22Rv1 (cell line): ENCODE measurements at regions not wholly inside any gene's neighbourhood (a gene's known extent, or its start where the extent isn't known, plus 50 kb on each side); places are given as distances from the start of the nearest gene placed in this dataset.

Experiments used
- H3K27ac ChIP-seq: fragments of 450-650 bp; 2 replicates; pipeline ENCODE4 v1.5.1; 2017
- ZFX ChIP-seq: fragments of 450-650 bp; IDR thresholded peaks from 2 replicates; pipeline ENCODE4 v1.6.1; 2017; ENCODE audit warnings: antibody characterized with exemption, borderline replicate concordance
- TF ChIP-seq, protein P1 (sequence below): fragments of 450-650 bp; IDR thresholded peaks from 2 replicates; pipeline ENCODE4 v1.5.1; 2017; ENCODE audit warnings: mild to moderate bottlenecking

DNA sequence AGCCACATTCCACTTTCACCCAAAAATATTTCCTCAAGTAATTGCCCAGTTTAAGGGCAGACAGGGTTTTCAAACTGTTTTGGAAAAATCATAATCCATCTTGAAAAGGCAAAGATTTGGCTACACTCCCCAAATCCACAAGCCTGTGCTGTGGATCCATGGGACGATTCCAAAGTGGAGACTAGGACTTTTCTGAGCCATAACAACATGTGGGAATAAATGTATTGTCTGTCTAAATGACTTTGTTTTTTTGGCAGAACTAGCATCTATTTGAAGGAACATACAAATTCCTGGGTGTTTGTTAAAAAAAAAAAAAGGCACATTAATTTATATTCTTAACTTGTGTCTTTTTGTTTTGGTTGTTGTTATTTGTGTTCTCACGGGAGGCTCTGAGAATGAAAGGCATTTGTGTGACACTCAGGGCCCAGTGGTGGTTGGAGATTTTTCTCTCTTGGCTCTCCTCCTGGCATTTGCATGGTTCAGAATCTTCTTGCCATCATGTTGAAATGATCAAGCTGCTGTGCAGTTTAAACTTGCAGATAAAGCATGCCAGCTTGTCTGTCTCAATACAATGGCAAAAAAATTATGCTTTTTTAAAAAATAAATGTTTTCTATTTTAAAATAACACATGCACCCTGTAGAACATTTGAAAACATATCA, 277.4 kb downstream of the EN1 start:
- TF ChIP-seq, protein P1, sequence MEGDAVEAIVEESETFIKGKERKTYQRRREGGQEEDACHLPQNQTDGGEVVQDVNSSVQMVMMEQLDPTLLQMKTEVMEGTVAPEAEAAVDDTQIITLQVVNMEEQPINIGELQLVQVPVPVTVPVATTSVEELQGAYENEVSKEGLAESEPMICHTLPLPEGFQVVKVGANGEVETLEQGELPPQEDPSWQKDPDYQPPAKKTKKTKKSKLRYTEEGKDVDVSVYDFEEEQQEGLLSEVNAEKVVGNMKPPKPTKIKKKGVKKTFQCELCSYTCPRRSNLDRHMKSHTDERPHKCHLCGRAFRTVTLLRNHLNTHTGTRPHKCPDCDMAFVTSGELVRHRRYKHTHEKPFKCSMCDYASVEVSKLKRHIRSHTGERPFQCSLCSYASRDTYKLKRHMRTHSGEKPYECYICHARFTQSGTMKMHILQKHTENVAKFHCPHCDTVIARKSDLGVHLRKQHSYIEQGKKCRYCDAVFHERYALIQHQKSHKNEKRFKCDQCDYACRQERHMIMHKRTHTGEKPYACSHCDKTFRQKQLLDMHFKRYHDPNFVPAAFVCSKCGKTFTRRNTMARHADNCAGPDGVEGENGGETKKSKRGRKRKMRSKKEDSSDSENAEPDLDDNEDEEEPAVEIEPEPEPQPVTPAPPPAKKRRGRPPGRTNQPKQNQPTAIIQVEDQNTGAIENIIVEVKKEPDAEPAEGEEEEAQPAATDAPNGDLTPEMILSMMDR: no peak
- no peak for TF ChIP-seq ZFX
- H3K27ac ChIP-seq: no peak overlapping the region

DNA sequence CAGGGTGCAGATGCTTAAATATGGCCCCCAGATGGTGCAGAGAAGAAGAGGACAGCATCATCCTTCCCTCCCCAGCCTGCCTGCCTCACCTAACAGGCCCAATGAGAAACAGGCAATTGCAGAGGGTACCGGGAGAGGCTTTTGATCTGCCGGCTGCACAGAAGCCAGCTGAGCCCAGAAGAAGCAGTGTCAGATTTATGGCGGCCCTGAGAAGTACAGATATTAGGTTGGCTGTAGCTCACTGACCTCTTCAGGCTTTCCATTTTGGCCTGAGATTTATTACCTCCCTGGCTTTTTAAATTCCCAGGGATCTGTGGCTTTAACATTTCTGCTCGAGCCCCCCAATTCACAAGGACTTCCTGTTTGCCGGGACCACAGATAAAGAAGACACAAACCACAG, 278.7 kb downstream of the EN1 start:
- no peak overlapping the region for H3K27ac ChIP-seq
- TF ChIP-seq, protein P1: no peak
- no peak for TF ChIP-seq ZFX

DNA sequence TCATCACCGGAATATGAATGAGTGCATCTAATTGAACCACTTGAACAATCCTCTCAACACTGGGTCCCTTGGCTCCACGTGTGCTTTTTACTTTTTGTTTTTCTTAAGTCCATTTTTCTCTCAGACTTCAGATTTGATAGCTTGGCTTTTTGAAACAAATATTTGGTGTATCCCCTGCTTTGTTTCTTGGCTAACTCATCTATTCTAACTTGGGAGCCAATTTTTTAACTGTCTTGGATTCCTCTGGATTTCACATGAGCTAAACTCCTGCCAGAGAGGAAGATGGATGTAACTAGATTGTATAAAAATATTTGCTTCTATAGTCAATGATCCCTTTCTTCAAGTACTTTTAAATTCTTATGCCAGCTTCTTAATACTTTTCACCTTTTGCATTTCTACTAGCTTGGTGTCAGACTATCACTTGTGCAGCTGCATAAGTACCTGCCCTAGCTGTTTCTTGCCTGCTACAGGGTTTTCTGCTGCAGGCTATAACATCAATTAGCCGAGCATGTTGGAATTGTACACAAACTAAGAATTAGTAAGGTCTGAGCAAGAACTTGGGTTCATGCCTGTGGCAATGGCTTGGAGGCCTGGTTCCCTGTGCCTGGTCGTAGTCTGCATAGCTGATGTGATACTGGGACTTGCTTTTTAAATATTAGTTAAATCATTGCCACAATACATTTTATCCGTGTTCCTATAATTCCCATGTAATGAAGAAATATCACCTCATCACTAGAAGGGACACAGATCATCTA, 281.5 kb downstream of the EN1 start:
- H3K27ac ChIP-seq: no peak overlapping the region
- TF ChIP-seq ZFX: no peak
- TF ChIP-seq, protein P1: no peak

DNA sequence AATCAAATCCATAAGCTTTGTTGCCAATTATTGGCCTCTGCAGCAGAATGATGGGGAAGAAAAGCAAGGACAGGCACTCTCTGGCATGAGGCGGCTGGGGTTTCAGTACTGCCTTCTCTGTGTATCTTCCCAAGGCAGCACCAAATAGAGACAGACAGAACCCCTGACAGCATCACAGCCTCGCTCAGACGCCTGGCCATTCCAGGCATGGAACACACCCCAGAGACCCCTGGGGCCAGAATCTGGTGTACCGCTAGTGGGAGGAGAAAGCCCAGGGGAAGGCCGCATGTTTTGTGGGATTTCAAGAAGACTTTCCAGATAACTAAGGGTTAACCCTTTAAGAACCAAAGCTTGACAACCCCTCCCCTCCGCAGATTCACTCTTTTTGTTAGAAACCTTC, 282.1 kb downstream of the EN1 start:
- no peak overlapping the region for H3K27ac ChIP-seq
- TF ChIP-seq, protein P1: no peak
- TF ChIP-seq ZFX: no peak

DNA sequence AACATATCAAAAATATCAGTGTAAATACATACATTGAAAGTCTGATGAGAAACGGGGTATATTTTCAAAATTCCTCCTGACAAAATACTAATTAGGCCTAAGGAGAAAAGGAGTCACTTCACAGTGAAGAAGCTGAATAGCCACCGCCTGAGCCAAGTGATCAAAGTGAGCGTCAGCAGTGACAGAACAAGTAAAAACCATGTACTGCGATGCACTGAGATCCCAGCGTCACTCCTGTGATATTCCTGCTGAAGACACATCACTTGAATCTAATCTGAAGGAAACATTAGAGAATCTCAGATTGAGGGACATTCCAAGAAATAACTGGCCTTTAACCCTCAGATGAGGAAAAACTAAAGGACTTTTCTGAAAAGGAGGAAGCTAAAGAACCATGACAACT, 285.3 kb downstream of the EN1 start:
- no peak for TF ChIP-seq ZFX
- TF ChIP-seq, protein P1: no peak
- H3K27ac ChIP-seq: no peak overlapping the region

DNA sequence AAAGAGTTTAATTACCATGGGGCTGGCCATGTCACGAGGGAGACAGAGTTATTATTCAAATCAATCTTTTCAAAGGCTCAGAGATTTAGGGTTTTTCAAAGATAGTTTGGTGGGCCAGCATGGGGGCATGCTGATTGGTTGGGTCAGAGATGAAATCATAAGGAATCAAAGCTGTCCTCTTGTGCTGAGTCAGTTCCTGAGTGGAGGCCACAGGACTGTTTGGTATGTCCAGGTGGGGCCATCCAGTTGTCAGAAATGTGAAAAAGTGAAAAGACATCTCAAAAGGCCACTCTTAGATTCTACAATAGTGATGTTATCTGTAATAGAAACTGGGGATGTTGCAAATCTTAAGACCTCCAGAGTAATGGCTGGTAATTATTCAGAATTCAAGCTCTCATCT, 288.6 kb downstream of the EN1 start:
- no peak for TF ChIP-seq ZFX
- TF ChIP-seq, protein P1: no peak
- no peak overlapping the region for H3K27ac ChIP-seq

DNA sequence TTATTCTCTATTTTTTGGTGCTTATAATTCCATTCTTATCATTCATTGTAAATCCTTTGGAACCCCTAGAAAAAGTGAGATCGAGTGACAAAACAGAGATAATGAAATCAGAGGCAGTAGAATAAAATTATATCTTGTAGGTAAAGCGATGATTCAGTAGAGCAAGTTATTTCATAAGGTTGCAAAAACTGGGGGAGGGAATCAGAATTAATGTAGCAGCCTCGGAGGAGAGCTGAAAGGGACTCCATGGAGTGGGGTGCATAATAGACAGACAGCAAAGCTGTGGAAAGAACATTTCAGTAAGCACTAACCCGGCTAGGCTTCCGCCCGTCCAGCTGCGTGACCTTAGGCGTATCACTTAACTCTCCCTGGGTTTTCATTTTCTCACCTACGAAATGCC, 289.7 kb downstream of the EN1 start:
- H3K27ac ChIP-seq: no peak overlapping the region
- TF ChIP-seq, protein P1: no peak
- TF ChIP-seq ZFX: no peak
